Eye (tissue), 1 donor: ENCODE measurements at regions not wholly inside any gene's neighbourhood (a gene's known extent, or its start where the extent isn't known, plus 50 kb on each side); places are given as distances from the start of the nearest gene placed in this dataset.

ENCODE experiments used
- DNase-seq: peaks from one replicate; pipeline ENCODE4 v3.0.0-alpha.2; 2015

GRCh38 chr2:239473211-239473805 is 72.5 kb upstream of the HDAC4 start:
- DNase-seq: no peak

- no peak for DNase-seq
These were observed 71.5 kb upstream of the HDAC4 start for GRCh38 chr2:239472235-239472775.

GRCh38 chr2:239471011-239471792 is 70.4 kb upstream of the HDAC4 start:
- DNase-seq: no peak

DNA sequence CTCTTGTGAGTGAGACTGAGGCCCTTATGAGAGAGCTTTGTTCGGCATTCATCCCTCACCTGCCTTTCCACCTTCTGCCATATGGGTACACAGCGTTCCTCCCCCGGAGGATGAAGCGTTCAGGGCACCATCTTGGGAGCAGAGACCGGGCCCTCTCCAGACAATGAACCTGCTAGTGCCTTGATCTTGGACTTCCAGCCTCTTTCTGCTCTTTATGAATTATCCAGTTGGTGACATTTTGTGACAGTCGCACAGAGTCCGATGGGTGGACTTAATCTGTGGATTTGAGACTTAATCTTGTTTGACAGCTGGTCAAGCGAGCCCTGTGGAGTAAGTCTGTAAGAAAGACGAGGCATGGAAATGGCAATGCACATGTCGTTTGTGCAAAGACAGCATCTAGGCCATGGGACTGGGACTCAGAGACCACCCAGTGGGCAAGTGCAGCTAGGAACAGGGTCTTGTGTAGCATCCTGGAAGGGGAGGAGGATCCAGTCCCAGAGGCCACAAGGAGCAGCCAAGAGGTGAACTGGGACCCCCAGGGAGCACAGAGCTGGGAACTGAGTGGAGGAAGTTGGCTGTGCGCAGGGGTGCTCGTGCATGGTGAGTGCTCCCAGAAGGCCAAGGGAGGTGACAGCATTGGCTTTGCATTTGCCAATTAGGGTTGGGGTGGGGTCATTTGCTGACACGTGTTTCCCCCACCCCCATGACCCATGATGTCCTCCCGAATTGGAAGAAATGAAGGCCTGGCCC is 69.5 kb upstream of the HDAC4 start:
- peak; percentile 43 for DNase-seq

- DNase-seq: no peak
These were observed 68.5 kb upstream of the HDAC4 start for GRCh38 chr2:239469106-239469960.

- DNase-seq: no peak
These were observed 67.8 kb upstream of the HDAC4 start for GRCh38 chr2:239468491-239469105.

GRCh38 chr2:239467956-239468490 is 67.2 kb upstream of the HDAC4 start:
- DNase-seq: no peak

DNA sequence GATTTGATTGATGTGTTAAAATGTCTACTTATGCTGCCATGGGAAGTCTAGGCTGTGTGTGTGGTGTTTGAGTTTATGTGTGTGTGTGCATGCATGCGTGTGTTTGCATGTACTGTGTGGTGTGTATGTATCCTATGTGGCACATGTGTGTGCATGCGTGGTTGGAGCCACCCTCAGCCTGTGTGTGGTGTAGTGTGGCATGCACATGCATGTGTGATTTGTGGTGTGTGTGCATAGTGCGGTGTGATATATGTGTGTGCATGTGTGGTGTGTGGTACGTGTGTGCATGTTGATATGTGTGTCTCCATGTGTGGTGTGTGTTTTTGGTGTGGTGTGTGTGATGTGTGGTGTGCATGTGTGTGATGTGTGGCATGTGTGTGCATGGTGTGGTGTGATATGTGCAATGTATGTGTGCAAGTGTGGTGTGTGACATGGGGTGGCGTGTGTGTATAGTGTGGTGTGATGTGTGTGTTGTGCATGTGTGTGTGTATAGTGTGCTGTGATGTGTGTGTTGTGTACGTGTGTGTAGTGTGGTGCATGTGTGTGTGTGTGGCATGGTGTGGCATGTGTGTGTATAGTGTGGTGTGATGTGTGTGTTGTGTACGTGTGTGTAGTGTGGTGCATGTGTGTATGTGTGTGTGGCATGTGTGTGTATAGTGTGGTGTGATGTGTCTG is 66.6 kb upstream of the HDAC4 start:
- DNase-seq: no peak

DNA sequence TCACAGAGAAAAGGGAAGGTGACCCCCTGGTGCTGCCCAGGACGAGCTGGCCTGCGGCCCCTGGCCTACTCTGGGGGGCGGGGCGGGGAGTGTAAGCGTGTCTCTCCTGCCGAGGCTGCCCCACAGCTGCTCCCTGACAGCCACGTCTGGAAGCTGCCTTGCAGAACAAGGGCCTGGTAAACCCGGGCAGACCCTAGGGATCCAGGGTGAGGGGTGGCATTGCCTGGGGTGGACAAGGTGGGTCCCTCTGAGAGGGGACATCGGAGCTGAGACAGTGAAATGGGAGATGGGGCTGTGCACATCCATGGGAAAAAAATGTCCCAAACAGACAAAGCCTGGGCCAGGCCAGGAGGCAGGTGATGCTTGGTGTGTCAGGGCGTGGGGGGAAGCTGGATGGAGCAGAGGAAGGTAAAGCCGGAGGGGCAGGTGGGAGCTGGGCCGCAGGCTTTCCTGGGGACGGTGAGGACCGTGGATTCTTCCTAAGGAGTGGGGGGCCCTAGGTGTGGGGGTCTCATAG is 66.0 kb upstream of the HDAC4 start:
- no peak for DNase-seq

- peak; percentile 56 for DNase-seq
These were observed 65.4 kb upstream of the HDAC4 start for GRCh38 chr2:239466061-239466754.

- peak; percentile 23 for DNase-seq
These were observed 64.5 kb upstream of the HDAC4 start for GRCh38 chr2:239465017-239466001.

DNA sequence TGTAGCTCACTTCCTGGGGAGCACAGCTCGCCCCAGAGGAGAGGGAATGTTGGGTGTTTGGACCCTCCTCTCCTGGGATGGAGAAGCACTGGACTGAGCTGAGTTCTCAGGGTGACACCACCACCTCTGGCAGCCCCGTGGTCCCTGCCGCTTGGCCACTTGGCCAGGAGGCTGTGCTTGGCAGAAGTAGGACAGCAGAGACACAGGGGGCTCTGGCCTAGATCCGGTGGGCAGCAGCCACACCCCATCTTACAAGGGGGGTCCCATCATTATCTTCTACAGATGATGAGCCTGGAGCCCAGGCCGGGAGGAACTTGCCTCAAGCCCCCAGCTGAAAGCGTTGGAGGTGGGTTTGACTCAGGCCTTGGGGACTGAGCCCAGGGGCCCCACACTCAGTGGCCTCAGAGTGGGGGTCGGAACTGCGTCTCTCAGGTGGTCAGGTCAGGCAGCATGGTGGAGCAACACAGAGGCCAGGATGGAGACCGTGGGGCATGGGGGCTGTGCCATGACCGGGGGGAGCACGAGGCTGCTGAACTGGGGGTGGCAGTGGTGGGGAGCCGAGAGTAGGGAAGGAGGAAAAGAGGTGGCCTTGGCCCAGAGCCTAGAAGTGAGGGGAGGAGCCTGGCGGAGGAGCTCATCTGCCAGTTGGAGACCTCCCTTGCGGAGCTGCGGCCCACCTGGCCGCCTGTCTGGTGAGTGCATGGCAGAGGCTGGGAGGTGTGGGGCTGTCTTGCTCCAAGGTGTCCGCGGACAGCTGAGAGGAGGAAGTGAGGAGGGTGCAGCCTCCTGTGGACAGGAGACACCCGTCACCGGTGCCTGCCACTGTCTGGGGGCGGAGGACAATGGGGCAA is 63.6 kb upstream of the HDAC4 start:
- DNase-seq: no peak

DNA sequence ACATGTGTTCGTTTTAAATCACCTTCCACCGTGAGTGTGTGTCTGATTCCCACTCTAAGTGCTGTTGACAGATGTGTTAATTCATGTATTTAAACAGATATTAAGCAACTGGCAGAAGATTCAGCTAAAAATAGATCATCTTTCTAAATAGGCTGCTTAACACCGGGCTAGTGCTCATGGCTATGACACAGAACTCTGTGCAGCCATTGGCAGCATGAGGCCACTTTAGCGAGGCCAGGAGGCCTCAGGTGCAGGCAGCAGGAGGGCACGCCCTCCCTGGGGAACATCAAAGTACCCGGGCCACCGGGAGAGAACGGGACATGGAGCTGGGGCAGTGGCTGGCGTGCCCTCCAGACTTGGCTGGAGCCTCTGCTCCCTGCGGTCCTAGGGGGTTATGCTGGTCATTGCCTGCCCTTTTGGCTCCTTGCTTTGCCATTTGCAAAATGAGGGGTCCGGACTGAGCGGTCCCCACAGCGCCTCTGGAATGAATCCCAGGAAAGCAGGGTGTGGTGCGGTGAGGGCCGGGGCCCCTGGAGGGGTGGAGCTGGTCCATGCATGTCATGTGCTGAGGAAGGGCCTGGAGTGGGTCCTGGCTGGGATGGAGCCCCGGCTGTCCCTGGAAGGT is 62.8 kb upstream of the HDAC4 start:
- peak; percentile 38 for DNase-seq

DNA sequence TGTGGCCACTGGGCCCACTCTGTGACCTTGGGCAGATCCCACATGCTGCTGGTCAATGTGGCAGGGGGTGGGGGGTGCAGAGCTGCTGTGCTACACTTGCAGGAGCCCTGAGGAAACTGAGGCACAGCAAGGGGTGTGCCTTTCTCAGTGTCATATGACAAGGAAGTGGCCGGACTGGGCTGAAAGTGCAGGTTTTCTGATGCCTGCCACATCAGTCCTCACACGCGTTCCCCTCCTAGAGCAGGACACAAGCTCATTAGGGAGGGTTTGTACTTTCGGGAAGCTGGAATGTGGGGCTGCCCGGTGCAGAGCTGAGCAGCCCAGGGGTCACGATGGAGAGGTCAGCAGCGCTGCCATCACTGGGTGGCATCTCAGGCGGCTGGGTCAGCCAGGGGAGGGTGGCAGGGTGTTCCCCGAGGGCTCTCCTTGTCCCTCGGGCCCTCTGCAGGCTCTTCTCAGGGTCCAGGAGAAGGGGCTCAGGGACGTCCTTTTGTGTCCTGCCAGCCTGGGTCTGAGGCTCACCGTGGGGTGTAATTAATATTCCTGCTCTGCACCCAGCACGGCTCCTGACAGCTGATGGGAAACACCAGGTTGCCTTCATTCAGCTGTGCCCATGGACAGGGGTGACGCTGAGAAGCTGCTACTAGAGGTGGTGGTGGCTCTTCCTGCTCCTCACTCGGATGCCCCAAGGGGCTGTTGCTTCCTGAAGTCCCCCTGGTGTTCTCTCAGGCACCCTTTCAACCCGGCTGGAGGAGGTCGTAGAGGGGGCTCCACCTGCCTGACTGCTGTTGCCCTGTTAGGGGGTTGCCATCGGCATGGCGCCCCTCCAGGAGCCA is 62.1 kb upstream of the HDAC4 start:
- DNase-seq: peak; percentile 37

DNA sequence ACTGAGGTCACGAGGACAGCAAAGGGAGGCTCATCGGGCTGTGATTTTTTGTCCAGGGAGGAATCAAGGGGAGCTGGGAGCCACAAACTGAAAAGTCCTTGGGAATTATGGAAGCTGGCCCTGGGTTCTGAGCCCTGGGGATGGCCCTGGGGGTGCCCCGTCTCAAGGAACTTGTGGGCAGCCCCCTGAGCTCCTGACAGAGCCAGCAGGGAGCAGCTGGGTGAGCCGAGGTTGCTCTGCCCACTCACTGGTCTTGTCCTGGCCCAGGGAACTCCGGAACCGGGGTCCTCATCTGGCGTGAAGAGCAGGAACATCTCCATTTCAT is 61.3 kb upstream of the HDAC4 start:
- no peak for DNase-seq

DNA sequence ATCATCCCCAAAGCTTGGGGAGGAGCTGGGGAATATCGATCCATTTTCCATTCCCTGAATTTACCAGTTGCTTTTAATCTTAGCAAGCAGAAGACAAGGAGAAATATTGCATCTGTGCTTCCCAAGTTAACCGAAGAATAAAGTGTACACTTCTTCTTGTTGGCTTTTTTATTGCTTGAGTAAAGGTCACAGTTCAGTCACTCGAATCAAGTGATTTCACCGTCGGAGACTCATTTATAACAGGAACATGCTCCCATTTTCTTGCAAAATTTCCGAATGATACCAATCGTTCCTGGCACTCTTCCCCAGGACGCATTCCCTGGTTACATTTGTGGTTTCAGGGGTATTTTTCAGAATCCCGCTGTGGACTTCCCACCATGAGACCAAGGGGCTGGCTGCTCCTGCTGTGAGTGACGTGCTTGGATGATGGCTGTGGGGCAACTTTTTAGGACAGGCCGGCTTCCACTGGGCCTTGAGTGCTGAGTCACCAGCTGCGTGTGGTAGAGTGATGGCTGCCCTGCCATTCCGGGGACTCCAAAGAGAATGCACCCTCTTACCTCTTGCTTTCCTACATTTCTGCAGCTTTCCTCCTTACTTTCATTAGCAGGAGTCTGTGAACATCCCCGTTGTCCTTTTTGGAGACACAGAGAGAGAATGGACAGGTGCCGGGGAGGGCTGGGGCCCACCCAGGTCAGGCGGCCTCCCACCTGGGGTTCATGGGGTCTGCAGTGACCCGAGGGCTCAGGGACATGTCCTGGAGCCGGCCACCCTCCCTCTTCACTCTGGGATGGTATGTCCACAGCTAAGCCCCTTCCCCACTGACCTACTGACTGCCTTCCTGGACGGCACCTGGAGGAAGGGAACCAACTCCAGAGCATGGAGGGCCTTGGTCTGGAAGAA is 60.7 kb upstream of the HDAC4 start:
- no peak for DNase-seq
